ENCODE measurements at regions not wholly inside any gene's neighbourhood (a gene's known extent, or its start where the extent isn't known, plus 50 kb on each side); places are given as distances from the start of the nearest gene placed in this dataset.

DNA sequence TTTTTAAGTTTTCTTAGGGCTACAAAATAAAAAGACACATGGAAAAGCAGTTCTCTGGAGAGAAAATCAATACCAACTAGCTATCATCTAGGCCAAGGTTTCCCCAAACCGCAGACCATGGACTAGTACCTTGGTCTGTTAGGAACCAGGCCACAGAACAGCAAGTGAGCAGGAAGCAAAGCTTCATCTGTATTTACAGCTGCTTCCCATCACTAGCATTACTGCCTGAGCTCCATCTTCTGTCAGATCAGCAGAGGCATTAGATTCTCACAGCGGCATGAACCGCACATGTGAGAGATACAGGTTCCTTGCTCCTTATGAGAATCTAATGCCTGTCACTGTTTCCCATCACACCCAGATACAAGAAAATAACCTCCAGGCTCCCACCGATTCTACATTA is 1907.6 kb upstream of the ACO1 start:
- TF ChIP-seq JUND (IDR thresholded peaks at IDR 0.05; ENCODE audit: low read depth, low read length), result no peak
- TF ChIP-seq, protein P1, sequence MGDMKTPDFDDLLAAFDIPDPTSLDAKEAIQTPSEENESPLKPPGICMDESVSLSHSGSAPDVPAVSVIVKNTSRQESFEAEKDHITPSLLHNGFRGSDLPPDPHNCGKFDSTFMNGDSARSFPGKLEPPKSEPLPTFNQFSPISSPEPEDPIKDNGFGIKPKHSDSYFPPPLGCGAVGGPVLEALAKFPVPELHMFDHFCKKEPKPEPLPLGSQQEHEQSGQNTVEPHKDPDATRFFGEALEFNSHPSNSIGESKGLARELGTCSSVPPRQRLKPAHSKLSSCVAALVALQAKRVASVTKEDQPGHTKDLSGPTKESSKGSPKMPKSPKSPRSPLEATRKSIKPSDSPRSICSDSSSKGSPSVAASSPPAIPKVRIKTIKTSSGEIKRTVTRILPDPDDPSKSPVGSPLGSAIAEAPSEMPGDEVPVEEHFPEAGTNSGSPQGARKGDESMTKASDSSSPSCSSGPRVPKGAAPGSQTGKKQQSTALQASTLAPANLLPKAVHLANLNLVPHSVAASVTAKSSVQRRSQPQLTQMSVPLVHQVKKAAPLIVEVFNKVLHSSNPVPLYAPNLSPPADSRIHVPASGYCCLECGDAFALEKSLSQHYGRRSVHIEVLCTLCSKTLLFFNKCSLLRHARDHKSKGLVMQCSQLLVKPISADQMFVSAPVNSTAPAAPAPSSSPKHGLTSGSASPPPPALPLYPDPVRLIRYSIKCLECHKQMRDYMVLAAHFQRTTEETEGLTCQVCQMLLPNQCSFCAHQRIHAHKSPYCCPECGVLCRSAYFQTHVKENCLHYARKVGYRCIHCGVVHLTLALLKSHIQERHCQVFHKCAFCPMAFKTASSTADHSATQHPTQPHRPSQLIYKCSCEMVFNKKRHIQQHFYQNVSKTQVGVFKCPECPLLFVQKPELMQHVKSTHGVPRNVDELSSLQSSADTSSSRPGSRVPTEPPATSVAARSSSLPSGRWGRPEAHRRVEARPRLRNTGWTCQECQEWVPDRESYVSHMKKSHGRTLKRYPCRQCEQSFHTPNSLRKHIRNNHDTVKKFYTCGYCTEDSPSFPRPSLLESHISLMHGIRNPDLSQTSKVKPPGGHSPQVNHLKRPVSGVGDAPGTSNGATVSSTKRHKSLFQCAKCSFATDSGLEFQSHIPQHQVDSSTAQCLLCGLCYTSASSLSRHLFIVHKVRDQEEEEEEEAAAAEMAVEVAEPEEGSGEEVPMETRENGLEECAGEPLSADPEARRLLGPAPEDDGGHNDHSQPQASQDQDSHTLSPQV (IDR thresholded peaks at IDR 0.05), result no peak
- no peak for TF ChIP-seq EZH2 (IDR thresholded peaks at IDR 0.05; ENCODE audit: borderline replicate concordance, control insufficient read depth, low read depth, low read length)
- TF ChIP-seq GABPA (IDR thresholded peaks at IDR 0.05; ENCODE audit: low read depth), result no peak
- TF ChIP-seq POLR2A (IDR thresholded peaks at IDR 0.05; ENCODE audit: low read depth, low read length), result no peak
- TF ChIP-seq, protein P2, sequence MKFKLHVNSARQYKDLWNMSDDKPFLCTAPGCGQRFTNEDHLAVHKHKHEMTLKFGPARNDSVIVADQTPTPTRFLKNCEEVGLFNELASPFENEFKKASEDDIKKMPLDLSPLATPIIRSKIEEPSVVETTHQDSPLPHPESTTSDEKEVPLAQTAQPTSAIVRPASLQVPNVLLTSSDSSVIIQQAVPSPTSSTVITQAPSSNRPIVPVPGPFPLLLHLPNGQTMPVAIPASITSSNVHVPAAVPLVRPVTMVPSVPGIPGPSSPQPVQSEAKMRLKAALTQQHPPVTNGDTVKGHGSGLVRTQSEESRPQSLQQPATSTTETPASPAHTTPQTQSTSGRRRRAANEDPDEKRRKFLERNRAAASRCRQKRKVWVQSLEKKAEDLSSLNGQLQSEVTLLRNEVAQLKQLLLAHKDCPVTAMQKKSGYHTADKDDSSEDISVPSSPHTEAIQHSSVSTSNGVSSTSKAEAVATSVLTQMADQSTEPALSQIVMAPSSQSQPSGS (IDR thresholded peaks at IDR 0.05; ENCODE audit: low read length), result no peak
- TF ChIP-seq, protein P3, sequence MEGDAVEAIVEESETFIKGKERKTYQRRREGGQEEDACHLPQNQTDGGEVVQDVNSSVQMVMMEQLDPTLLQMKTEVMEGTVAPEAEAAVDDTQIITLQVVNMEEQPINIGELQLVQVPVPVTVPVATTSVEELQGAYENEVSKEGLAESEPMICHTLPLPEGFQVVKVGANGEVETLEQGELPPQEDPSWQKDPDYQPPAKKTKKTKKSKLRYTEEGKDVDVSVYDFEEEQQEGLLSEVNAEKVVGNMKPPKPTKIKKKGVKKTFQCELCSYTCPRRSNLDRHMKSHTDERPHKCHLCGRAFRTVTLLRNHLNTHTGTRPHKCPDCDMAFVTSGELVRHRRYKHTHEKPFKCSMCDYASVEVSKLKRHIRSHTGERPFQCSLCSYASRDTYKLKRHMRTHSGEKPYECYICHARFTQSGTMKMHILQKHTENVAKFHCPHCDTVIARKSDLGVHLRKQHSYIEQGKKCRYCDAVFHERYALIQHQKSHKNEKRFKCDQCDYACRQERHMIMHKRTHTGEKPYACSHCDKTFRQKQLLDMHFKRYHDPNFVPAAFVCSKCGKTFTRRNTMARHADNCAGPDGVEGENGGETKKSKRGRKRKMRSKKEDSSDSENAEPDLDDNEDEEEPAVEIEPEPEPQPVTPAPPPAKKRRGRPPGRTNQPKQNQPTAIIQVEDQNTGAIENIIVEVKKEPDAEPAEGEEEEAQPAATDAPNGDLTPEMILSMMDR (IDR thresholded peaks at IDR 0.05 in 2 of 3, conservative IDR thresholded peaks at IDR 0.05 in 1 of 3; ENCODE audit: control insufficient read depth in 2 of 3, extremely low read depth in 1 of 3, insufficient read depth in 1 of 3, low read depth in 3 of 3, low read length in 3 of 3), result no peak
- no peak for TF ChIP-seq SIX5 (IDR thresholded peaks at IDR 0.05; ENCODE audit: low read depth, low read length, severe bottlenecking)
- no peak for TF ChIP-seq ESRRA (IDR thresholded peaks at IDR 0.05; ENCODE audit: low read length)
- no peak for TF ChIP-seq FOXK2 (IDR thresholded peaks at IDR 0.05)
- TF ChIP-seq, protein P4, sequence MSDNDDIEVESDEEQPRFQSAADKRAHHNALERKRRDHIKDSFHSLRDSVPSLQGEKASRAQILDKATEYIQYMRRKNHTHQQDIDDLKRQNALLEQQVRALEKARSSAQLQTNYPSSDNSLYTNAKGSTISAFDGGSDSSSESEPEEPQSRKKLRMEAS (IDR thresholded peaks at IDR 0.05; ENCODE audit: low read depth, low read length), result no peak
